ENCODE measurements at regions not wholly inside any gene's neighbourhood (a gene's known extent, or its start where the extent isn't known, plus 50 kb on each side); places are given as distances from the start of the nearest gene placed in this dataset.
"Not testable (repeated sequence)": the region's sequence is repeated elsewhere in the genome, so short reads cannot be mapped to it uniquely, and the experiment has no call there.

DNA sequence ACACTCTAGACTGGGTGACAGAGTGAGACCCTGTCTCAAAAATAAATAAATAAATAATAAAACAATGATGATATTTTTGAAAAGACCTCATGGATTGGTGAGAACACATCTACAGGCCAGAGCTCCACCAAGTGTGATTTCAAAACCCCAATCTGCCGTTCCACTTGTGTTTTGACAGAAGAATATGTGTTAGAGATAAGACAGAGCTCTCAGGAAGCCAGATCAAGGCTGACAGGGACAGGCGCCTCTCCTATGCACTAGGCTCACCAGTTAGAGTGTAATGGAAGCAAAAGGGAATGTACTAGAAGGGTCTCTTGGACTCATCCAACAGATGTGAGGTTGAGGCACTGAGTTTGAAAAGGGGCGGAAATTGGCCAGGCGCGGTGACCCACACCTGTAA is 110.7 kb upstream of the ERRFI1 start:
- Mint-ChIP-seq H3K4me3 (no peak overlapping the region), H3K27me3 (peaks cover 43 to 71% of the 10 kb centered on the region in 2 donors), H3K27ac (no peak overlapping the region), H3K4me1 (ENCODE audit: low read depth in 2 of 2) (peaks cover 0 to 4% of the 10 kb centered on the region in 2 donors), H3K36me3 (ENCODE audit: insufficient read depth) (peaks cover 3% of the 10 kb centered on the region), H3K9me3 (no peaks in the 10 kb centered on the region)
- DNase-seq (no peak), ATAC-seq (replicated peaks) (no peak)

DNA sequence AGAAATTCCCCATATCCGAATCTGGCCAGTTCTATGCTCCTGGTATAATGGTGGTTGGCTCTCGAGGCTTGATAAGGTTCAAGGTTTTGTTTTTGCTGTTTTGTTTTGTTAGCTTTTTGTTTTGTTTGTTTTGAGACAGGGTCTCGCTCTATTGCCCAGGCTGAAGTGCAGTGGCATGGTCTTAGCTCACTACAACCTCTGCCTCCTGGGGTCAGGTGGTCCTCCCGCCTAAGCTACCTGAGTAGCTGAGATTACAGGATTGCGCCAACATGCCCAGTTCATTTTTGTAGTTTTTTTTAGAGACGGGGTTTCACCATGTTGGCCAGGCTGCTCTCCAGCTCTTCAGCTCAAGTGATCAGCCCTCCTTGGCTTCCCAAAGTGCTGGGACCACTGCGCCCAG is 109.1 kb upstream of the ERRFI1 start:
- Mint-ChIP-seq H3K9me3 (no peaks in the 10 kb centered on the region), H3K27ac (no peak overlapping the region), H3K36me3 (ENCODE audit: insufficient read depth) (peaks cover 3% of the 10 kb centered on the region), H3K4me1 (ENCODE audit: low read depth in 2 of 2) (peaks cover 0 to 4% of the 10 kb centered on the region in 2 donors), H3K27me3 (peaks cover 43 to 71% of the 10 kb centered on the region in 2 donors), H3K4me3 (no peak overlapping the region)
- ATAC-seq (replicated peaks) (no peak), DNase-seq (no peak)

DNA sequence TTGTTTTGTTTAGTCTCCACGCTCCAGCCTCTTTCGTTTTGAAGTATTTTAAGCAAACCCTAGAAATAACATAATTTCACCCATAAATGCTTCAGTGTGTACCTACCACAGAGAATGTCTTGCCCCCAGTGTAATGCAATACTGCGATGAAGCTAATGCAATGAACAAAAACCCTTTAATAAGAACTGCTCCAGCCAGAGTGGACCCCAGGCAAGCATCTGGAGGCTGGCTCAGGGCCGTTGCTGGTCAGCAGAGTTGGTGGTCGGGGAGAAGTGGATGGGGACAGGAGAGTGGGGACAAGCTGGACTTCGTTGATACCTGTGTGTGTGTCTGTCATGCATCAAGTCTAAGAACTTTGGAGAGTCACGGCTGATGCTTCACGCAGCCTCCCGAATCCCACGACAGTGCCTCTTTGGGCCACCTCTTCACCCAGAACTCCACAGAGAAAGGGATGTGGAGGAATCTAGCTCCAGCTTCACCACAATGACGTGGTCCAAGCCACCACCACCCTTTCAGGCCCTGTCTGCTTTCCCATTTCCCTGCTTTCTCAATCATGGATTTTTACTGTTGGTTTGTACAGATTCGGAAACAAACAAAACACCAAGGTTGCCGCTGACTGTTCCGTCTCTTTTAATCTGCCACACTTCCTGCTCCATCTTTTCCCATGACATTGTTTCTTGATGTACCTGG is 108.6 kb upstream of the ERRFI1 start:
- Mint-ChIP-seq H3K27ac (no peak overlapping the region), H3K27me3 (peaks cover 43 to 71% of the 10 kb centered on the region in 2 donors), H3K4me1 (ENCODE audit: low read depth in 2 of 2) (peaks cover 0 to 4% of the 10 kb centered on the region in 2 donors), H3K9me3 (no peaks in the 10 kb centered on the region), H3K36me3 (ENCODE audit: insufficient read depth) (peaks cover 3% of the 10 kb centered on the region), H3K4me3 (no peak overlapping the region)
- ATAC-seq (replicated peaks) = no peak
- no peak for DNase-seq

DNA sequence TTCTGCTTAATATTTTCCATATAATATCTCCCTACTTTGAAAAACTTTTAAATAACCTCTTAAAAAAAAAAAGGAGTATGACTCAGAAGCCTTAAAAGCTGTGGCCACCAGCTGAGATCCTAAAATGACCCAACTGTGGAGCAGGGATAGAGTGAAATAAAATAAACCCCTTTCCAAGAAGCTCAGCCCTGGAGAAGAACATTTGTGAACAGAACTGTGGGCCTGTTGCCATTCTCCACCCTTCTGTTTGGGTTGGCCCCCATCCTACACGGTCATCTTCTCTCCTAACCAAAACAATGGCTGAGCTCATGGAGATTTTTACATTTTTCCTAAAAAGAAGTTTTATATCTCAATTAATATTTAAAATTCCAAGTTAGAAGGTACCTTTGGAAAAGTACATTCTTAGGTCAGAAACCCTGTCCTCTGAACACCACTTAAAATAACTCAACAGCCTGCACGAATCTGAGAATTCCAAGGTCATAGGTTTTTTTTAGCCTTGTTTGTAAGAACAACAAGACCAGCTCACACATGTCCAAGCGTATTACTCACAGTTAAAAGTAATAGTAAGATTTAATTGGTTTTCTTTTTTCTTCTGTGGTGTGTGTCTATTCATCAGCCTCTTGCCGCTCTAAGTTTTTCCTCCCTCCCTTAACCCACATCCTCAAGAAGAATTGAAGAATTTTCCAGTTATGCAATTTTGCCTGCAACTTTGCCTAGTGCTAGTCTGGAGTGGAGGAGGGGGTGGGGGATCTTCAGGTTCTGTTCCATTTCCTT is 107.7 kb upstream of the ERRFI1 start:
- no peak overlapping the region for H3K4me3 Mint-ChIP-seq
- no peak for DNase-seq
- no peak overlapping the region for H3K27ac Mint-ChIP-seq
- peaks cover 3% of the 10 kb centered on the region for H3K36me3 Mint-ChIP-seq (ENCODE audit: insufficient read depth)
- H3K27me3 Mint-ChIP-seq = peaks cover 43 to 69% of the 10 kb centered on the region in 2 donors
- H3K4me1 Mint-ChIP-seq (ENCODE audit: low read depth in 2 of 2) = peaks cover 0 to 4% of the 10 kb centered on the region in 2 donors
- no peaks in the 10 kb centered on the region for H3K9me3 Mint-ChIP-seq
- no peak for ATAC-seq (replicated peaks)

DNA sequence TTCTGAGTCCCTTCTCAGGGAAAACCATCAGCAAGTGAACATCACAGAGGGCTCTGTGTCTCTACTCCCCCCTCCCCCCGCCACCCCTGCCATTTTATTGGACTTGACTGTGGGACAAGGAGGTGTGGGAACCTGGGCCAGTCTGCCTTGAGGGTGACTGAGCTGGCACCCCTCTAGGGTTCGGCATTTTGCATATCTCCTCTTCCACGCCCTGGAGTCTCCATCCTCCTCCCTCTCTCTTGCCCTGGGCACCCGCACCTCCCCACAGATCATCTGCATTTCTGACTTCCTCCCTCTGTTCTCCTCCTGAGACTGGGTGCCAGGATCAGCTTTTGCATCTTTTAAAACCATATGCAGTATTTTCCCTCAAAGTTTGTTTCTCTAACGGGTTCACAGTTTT is 107.1 kb upstream of the ERRFI1 start:
- ATAC-seq (replicated peaks) = no peak
- peaks cover 43 to 63% of the 10 kb centered on the region in 2 donors for H3K27me3 Mint-ChIP-seq

DNA sequence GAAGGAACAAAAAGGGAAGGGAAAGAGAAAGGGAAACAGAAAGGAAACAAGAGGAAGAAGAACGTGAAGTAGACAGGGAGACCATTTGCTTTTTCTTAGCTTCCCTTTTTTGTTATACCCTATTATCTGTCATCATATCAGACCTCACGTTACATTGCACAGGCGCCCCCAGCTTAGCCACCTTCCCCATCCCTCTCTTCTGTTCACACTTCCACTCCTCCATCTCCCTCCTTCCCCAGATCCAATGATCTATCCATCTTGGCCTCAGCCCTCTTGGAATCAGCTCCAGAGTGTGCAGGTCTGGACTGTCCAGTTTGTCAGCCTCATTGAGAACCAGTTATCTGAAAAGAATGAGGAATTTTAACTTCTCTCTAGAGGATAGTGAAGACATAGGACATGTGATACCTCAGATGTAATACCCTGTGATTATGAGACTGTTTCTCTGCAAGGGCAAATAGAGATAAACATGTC is 101.1 kb upstream of the ERRFI1 start:
- Mint-ChIP-seq H3K9me3 (no peaks in the 10 kb centered on the region), H3K27ac (peak overlapping the region; percentile 24 to 69), H3K36me3 (ENCODE audit: insufficient read depth) (no peaks in the 10 kb centered on the region), H3K27me3 (peaks cover 9 to 19% of the 10 kb centered on the region in 2 donors), H3K4me3 (no peak overlapping the region), H3K4me1 (ENCODE audit: low read depth in 2 of 2) (peaks cover 3 to 4% of the 10 kb centered on the region in 2 donors)
- no peak for ATAC-seq (replicated peaks)
- DNase-seq = no peak

More for the DNA sequence above, 107.1 kb upstream of the ERRFI1 start:
- DNase-seq = no peak
- H3K27ac Mint-ChIP-seq = no peak overlapping the region
- no peak overlapping the region for H3K4me3 Mint-ChIP-seq
- peaks cover 3% of the 10 kb centered on the region for H3K36me3 Mint-ChIP-seq (ENCODE audit: insufficient read depth)
- peaks cover 0 to 4% of the 10 kb centered on the region in 2 donors for H3K4me1 Mint-ChIP-seq (ENCODE audit: low read depth in 2 of 2)
- no peaks in the 10 kb centered on the region for H3K9me3 Mint-ChIP-seq

DNA sequence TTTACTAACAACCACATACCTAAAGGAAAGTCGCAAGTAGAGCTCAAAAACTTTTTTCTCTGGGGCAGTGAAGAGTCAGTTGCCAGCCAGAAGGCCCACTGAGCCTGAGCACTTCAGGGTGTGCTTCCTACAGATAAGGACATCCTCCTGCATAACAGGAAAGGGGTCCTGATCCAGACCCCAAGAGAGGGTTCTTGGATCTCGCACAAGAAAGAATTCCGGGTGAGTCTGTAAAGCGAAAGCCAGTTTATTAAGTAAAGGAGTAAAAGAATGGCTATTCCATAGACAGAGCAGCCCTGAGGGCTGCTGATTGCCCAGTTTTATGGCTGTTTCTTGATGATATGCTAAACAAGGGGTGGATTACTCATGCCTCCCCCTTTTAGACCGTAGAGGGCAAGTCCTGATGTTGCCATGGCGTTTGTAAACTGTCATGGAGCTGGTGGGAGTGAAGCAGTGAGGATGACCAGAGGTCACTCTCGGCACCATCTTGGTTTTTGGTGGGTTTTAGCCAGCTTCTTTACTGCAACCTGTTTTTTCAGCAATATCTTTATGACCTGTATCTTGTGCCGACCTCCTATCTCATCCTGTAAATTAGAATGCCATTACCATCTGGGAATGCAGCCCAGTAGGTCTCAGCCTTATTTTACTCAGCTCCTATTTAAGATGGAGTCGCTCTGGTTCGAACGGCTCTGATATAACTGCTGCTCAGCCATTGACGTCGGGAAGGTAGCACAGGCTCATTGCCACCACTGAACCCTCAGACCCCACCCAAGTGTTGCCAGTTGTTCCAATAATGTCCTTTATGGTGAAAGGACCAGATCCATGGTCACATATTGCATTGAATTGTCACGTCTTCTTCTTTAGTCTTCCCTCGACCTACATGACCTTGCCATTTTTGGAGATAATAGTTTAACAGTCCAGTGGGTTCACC is 96.6 kb upstream of the ERRFI1 start:
- Mint-ChIP-seq H3K9me3 (no peaks in the 10 kb centered on the region), H3K27me3 (peaks cover 8 to 22% of the 10 kb centered on the region in 2 donors), H3K36me3 (ENCODE audit: insufficient read depth) (no peaks in the 10 kb centered on the region), H3K4me3 (no peak overlapping the region), H3K27ac (no peak overlapping the region), H3K4me1 (ENCODE audit: low read depth in 2 of 2) (peaks cover 4 to 6% of the 10 kb centered on the region in 2 donors)
- ATAC-seq (replicated peaks) = no peak
- DNase-seq = no peak

DNA sequence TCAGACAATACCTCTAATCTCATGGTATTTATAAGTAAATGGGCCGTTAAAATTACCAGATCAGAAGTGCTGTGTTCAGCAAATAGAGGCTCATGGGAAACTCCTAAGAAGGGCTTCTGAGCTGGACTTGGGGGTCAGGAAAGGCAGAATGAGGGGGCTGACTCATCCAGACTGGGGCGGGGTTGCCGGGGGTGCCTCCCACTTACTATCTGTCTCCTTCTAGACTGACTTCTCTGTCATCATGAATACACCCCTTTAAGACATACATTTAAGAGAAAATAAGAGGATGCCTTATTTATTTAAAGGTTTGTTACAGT is 96.0 kb upstream of the ERRFI1 start:
- H3K4me1 Mint-ChIP-seq (ENCODE audit: low read depth in 2 of 2) = peaks cover 2 to 4% of the 10 kb centered on the region in 2 donors
- H3K9me3 Mint-ChIP-seq = no peaks in the 10 kb centered on the region
- peaks cover 8 to 22% of the 10 kb centered on the region in 2 donors for H3K27me3 Mint-ChIP-seq
- no peak overlapping the region for H3K4me3 Mint-ChIP-seq
- ATAC-seq (replicated peaks) = no peak
- DNase-seq = no peak
- no peaks in the 10 kb centered on the region for H3K36me3 Mint-ChIP-seq (ENCODE audit: insufficient read depth)
- H3K27ac Mint-ChIP-seq = no peak overlapping the region

DNA sequence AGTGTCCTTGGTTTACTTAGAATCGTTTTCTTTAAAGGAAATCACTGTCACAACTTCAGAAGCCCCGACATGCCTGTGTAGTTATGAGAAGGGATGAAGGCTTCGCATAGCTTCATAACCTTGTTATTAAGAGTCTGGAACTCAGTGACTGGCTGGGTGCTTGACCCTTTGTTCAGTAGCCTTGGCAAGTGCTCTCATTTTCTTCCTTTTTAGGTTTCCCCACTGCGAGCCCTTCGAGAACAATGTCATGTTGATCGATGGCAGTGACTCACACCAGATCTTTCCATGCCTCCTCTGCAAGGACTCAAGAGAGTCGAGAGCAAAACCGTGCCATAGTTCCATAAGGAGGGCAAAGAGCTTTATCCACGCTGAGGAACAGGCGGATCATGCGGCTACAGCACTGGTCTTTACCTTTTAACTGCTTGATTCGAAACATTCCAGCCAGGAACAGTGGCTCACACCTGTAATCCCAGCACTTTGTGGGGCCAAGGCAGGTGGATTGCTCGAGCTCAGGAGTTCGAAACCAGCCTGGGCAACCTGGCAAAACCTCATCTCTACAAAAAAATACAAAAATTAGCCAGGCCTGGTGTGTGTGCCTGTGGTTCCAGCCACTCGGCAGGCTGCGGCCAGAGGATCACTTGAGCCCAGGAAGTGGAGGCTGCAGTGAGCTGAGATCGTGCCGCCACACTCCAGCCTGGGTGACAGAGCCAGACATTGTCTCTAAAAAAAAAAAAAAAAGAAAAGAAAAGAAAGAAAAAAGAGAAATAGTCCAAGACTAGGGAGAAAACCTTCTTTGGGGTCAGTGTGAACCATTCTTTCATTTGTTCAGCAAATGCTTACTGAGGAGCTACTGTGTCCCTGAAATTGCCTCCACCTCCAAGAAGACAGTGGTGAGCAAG is 95.4 kb upstream of the ERRFI1 start:
- peaks cover 0 to 3% of the 10 kb centered on the region in 2 donors for H3K4me1 Mint-ChIP-seq (ENCODE audit: low read depth in 2 of 2)
- H3K9me3 Mint-ChIP-seq = no peaks in the 10 kb centered on the region
- ATAC-seq (replicated peaks) (no peak), DNase-seq (no peak)
- H3K36me3 Mint-ChIP-seq (ENCODE audit: insufficient read depth) = no peaks in the 10 kb centered on the region
- H3K27me3 Mint-ChIP-seq = peaks cover 8 to 22% of the 10 kb centered on the region in 2 donors
- H3K4me3 Mint-ChIP-seq = peak overlapping the region in 1 of 2 donors; percentile 14
- H3K27ac Mint-ChIP-seq = peak overlapping the region in 1 of 2 donors; percentile 28

DNA sequence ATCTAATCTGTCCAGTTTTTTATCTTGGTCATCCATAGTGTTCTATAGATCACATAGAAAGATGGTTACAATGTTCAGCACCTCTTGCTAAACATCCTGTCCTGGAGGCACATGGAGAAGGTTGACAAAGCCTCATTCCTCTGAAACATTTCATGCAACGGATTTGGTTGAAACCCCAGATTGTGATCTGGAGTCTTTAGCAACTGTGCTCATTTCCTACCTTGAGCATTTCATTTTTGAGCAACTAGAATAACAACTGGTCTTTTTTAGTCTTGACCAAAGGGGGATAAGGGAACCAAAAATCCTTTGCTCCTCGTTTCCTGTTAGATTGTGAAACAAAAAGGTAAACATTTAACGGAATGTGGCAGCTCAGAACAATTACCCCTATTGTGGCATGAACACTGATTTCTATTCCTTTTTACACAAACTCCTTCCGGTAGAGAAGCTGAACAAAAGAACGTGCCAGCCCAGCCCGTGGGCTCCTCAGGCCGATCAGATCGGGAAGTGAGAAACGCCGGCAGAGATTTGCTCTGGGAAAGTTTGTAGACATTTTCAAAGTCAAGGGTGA is 94.7 kb upstream of the ERRFI1 start:
- DNase-seq (no peak), ATAC-seq (replicated peaks) (no peak)
- Mint-ChIP-seq H3K36me3 (ENCODE audit: insufficient read depth) (no peaks in the 10 kb centered on the region), H3K9me3 (no peaks in the 10 kb centered on the region), H3K27ac (peak overlapping the region in 1 of 2 donors; percentile 28), H3K27me3 (peaks cover 8 to 22% of the 10 kb centered on the region in 2 donors), H3K4me3 (peak overlapping the region in 1 of 2 donors; percentile 14), H3K4me1 (ENCODE audit: low read depth in 2 of 2) (peaks cover 0 to 3% of the 10 kb centered on the region in 2 donors)

DNA sequence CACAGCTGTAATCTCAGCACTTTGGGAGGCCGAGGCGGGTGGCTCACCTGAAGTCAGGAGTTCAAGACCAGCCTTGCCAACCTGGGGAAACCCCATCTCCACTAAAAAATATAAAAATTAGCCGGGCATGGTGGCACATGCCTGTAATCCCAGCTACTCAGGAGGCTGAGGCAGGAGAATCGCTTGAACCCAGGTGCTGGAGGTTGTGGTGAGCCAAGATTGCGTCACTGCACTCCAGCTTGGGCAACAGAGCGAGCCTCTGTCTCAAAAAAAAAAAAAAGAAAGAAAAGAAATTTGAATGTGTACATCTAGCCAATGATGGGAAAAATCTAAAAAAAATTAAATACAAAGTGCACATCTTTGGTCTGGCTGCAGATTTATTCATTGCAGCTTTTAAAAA is 92.6 kb upstream of the ERRFI1 start:
- H3K4me3 Mint-ChIP-seq; H3K27ac Mint-ChIP-seq; H3K4me1 Mint-ChIP-seq (ENCODE audit: low read depth in 2 of 2); H3K9me3 Mint-ChIP-seq; DNase-seq; H3K36me3 Mint-ChIP-seq (ENCODE audit: insufficient read depth); ATAC-seq (replicated peaks): not testable (repeated sequence)
- H3K27me3 Mint-ChIP-seq = peaks cover 8 to 21% of the 10 kb centered on the region in 2 donors

DNA sequence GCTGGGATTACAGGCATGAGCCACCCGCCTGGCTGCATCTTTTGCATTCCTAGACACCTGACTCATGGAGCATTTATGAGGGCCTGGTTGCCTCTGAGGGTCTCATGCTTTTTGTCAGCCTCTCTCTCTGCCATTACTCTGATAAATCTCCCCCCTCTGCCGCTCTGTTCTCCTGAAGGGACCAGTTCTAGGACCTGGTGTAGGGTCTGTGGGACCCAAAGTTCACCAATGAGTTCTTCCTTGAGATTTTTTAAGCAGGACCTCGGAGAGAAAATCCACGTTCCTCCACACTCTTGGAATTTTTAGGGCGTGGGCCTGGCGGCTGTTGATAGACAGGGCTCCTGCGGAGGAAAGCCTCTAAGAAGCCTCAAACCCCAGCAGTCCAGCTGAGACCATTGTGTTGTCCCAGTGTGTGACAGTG is 91.9 kb upstream of the ERRFI1 start:
- Mint-ChIP-seq H3K27ac (no peak overlapping the region), H3K36me3 (ENCODE audit: insufficient read depth) (no peaks in the 10 kb centered on the region), H3K9me3 (no peaks in the 10 kb centered on the region), H3K4me3 (no peak overlapping the region), H3K27me3 (peaks cover 1 to 14% of the 10 kb centered on the region in 2 donors), H3K4me1 (ENCODE audit: low read depth in 2 of 2) (peaks cover 12 to 13% of the 10 kb centered on the region in 2 donors)
- DNase-seq (no peak), ATAC-seq (replicated peaks) (no peak)

Data from effector memory CD8-positive, alpha-beta T cell (primary cell).